ENCODE measurements at regions not wholly inside any gene's neighbourhood (a gene's known extent, or its start where the extent isn't known, plus 50 kb on each side); places are given as distances from the start of the nearest gene placed in this dataset.
"Not testable (repeated sequence)": the region's sequence is repeated elsewhere in the genome, so short reads cannot be mapped to it uniquely, and the experiment has no call there.

- no peaks in the 10 kb centered on the region for H3K4me1 ChIP-seq (ENCODE audit: low read depth)
- no peak for DNase-seq
- intact Hi-C loops (cut with DNase I, micrococcal nuclease): no loop called here
- no peak for TF ChIP-seq CTCF (IDR thresholded peaks at IDR 0.05)
- no peak overlapping the region for H3K4me3 ChIP-seq
- ATAC-seq: no peak
- H3K36me3 ChIP-seq (ENCODE audit: low read depth): no peaks in the 10 kb centered on the region
- H3K9me3 ChIP-seq: peaks cover 23% of the 10 kb centered on the region
Measured at GRCh38 chr16:60611844-60612243, 1424.4 kb downstream of the CDH8 start.

- DNase-seq (no peak), ATAC-seq (no peak)
- Histone ChIP-seq H3K36me3 (ENCODE audit: low read depth) (no peaks in the 10 kb centered on the region), H3K4me3 (no peak overlapping the region), H3K4me1 (ENCODE audit: low read depth) (no peaks in the 10 kb centered on the region), H3K9me3 (peaks cover 26% of the 10 kb centered on the region)
- intact Hi-C loops (cut with DNase I, micrococcal nuclease): no loop called here
- no peak for TF ChIP-seq CTCF (IDR thresholded peaks at IDR 0.05)
Measured at GRCh38 chr16:60608971-60609370, 1427.3 kb downstream of the CDH8 start.

GRCh38 chr16:60605652-60606051 lies 1430.6 kb downstream of the CDH8 start:
- intact Hi-C loops (cut with DNase I, micrococcal nuclease); H3K36me3 ChIP-seq (ENCODE audit: low read depth); H3K4me3 ChIP-seq; H3K4me1 ChIP-seq (ENCODE audit: low read depth); ATAC-seq; DNase-seq: not testable (repeated sequence)
- H3K9me3 ChIP-seq: peaks cover 24% of the 10 kb centered on the region

- TF ChIP-seq CTCF (IDR thresholded peaks at IDR 0.05): no peak
- ATAC-seq: no peak
- intact Hi-C loops (cut with DNase I, micrococcal nuclease): no loop called here
- Histone ChIP-seq H3K4me3 (no peak overlapping the region), H3K4me1 (ENCODE audit: low read depth) (no peaks in the 10 kb centered on the region), H3K9me3 (peaks cover 20% of the 10 kb centered on the region), H3K36me3 (ENCODE audit: low read depth) (no peaks in the 10 kb centered on the region)
- no peak for DNase-seq
Measured at GRCh38 chr16:60605176-60605575, 1431.1 kb downstream of the CDH8 start.

- DNase-seq (no peak), ATAC-seq (no peak)
- peaks cover 41% of the 10 kb centered on the region for H3K9me3 ChIP-seq
- no peaks in the 10 kb centered on the region for H3K4me1 ChIP-seq (ENCODE audit: low read depth)
- no peak for TF ChIP-seq CTCF (IDR thresholded peaks at IDR 0.05)
- intact Hi-C loops (cut with DNase I, micrococcal nuclease): no loop called here
- H3K36me3 ChIP-seq (ENCODE audit: low read depth): no peaks in the 10 kb centered on the region
- no peak overlapping the region for H3K4me3 ChIP-seq
Measured at GRCh38 chr16:60586493-60586892, 1449.7 kb downstream of the CDH8 start.

- H3K4me3 ChIP-seq: no peak overlapping the region
- TF ChIP-seq CTCF (IDR thresholded peaks at IDR 0.05): no peak
- peaks cover 45% of the 10 kb centered on the region for H3K9me3 ChIP-seq
- DNase-seq (no peak), ATAC-seq (no peak)
- no peaks in the 10 kb centered on the region for H3K4me1 ChIP-seq (ENCODE audit: low read depth)
- intact Hi-C loops (cut with DNase I, micrococcal nuclease): no loop called here
- H3K36me3 ChIP-seq (ENCODE audit: low read depth): no peaks in the 10 kb centered on the region
Measured at GRCh38 chr16:60582528-60582927, 1453.7 kb downstream of the CDH8 start.

All from mucosa of descending colon (tissue), 3 donors.